Activated CD8-positive, alpha-beta memory T cell treated with anti-CD3 and anti-CD28 coated beads, Interleukin-2, amount 50 U/mL, for 48 hours (primary cell): ENCODE measurements at regions not wholly inside any gene's neighbourhood (a gene's known extent, or its start where the extent isn't known, plus 50 kb on each side); places are given as distances from the start of the nearest gene placed in this dataset.

Experiments used
- DNase-seq: peaks from one replicate; pipeline ENCODE4 v3.0.0-alpha.2; 2020

DNA sequence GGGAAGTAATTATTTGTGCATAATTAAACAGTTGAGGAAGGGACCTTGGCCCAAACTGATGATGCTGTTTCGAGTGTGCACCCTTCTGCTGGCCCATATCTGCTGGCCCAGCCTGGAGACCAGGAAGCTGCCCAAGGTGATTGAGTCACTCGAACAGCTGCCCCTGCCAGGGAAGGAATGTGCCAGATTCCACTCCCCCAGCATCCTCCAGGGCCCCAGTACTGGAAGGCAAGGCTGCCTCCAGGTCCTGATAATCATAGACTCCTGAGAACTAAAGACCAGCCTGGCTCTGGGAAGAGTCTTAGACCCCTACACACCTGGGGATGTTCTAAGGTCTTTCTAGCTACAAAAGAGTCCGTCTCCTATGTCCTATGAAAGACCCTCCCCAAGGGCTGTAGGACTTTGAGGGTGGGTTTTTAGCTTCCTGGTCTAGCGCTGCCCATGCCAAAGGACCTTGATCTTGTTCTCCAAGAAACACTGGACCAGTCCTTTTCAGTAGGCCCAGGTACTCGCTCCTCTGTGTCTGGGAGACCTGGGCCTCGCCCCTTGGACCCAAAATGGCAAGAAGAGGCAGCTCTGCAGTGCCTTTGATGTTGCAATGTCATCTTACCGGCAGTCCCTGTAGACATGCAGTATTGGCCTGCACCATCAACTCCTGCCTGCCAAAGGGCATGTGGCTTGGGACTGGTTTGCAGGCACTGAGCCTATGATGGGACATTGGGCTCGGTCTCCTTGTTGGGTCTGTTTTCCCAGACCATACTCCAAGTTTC, 103.2 kb upstream of the GPR26 start:
- DNase-seq: peak; percentile 18

DNA sequence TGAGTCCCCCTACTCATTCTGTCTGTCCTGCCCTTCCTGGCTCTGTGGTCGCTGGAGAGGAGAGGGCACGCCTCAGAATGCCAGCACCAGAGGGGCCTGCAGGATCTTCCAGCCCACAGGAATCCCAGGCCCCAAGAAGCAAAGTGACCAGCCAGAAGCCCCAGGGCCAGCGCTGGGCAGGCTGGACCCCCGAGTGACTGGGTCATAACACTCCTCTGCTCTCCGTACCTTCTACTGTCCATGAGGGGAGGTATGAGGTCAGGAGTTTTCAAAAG, 102.6 kb upstream of the GPR26 start:
- DNase-seq: no peak

DNA sequence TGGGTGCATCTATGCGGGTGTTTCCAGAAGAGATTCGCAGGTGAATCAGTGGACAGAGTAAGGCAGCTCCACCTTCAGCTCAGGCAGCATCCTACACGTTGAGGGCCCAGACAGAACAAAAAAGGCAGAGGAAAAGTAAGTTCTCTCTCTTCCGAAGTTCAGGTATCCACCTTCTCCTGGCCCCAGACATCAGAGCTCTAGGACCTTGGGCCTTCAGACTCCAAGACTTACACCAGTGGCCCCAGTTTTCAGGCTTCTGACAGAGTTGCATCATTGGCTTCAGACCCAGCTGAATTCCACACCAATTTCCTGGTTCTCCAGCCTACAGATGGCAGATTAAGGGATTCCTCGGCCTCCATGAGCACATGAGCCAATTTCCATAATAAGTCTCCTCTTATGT, 102.2 kb upstream of the GPR26 start:
- peak; percentile 25 for DNase-seq

DNA sequence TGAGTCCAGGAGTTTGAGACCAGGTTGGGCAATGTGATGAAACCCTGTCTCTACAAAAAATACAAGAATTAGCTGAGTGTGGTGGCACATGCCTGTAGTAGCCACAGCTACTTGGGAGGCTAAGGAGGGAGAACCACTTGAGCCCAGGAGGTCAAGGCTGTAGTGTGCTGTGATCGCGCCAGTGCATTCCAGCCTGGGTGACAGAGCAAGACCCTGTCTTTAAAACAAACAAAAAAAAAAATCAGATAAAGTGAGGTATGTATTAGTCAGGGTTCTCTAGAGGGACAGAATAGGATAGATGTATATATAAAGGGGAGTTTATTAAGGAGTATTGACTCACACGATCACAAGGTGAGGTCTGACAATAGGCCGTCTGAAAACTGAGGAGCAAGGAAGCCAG, 101.5 kb upstream of the GPR26 start:
- peak; percentile 7 for DNase-seq

DNA sequence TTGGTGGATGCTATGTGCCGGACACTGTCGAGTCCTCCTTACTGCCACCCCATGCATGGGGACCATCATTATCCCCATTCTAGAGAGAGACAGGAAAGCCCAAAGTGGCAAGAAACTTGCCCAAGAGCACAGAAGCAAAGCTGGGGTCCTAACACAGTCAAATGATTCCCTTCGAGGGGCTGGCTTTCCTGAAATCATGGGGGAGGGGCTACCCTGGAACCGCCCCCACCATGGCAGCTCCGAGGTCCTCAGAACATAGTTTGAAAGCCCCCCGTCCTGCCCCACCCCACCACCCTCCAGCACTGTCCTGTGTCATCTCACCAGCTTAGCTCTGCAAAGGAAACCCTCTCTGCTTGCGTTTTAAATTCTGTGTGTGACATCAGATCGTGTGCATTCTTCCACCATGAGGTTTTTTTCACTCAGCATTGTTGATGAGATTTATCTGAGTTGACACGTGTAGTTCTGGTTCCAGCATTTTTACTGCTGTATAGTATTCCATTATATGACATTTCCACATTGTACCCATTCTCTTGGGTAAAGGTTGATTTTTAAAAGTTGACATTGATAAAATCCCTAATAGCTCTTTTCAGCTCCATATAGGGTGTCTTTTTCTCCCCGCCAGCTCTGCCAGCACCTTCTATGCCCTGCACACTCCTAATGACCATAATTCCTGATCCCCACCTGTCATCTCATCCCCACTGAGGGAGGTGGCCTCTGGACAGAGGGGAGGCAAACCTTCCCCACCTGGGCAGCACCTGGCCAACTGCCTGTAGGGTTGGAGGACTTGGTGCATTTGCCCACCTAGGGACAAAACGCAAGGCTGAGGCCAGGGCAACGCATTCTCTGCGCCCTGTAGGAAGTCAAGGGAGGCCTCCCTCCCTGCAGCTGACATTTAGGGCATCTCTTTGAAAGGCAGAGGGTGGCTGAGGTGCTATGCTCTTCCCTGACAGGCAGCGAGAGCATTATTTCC, 100.2 kb upstream of the GPR26 start:
- peak; percentile 23 for DNase-seq

DNA sequence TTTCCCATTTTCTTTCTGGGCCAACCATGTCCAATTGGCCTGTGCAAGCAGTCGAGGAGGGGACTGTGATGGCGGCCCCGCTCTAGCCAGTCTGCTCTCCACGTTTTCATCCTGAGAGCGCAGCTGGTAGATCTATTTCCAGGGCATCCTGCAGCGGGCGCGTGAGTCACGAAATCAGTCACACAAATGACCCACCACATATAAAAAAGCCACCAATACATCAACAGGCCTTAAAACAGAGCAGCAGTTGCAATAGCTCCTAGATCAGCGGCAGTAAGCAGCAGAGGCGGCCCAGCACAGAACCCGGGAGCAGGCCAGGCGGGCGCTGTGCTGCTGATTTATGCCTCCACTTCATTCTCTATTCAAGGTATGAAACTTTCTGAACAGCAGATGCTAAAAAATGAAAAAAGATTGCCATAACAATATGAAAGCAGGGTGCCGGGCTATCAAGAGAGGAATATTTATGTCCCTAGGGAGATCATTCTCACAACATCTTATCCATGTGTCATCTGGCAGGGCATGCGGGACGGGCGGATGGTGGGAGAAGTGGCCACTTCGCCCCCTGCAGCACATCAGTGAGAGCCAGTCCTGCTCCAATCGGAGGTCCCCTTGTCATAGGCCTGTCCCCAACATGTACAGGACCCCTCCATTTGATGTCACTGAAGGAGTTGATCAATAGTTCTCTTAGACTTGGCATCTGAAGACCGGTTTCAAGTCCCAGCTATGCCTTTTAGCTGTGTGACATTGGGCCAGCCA, 98.0 kb upstream of the GPR26 start:
- DNase-seq: peak; percentile 4

DNA sequence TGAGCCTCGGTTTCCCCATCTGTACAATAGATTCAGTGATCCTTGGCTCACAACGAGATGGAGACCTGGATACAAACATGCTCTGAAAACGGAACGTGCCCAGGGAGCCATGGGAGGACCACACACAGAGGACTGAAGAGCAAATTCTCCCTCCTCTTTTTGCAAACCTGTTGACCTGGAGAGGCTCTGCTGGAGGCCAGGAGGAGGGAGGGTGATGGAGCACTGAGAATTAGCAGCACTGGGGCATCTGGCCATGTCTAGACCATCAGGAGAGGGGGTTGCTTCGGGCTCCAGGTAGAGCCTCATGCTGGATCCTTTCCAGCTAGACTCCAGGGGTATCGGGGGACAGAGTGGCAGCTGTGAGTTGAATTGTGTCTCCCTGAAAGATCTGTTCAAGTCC, 97.4 kb upstream of the GPR26 start:
- DNase-seq: peak; percentile 13

DNA sequence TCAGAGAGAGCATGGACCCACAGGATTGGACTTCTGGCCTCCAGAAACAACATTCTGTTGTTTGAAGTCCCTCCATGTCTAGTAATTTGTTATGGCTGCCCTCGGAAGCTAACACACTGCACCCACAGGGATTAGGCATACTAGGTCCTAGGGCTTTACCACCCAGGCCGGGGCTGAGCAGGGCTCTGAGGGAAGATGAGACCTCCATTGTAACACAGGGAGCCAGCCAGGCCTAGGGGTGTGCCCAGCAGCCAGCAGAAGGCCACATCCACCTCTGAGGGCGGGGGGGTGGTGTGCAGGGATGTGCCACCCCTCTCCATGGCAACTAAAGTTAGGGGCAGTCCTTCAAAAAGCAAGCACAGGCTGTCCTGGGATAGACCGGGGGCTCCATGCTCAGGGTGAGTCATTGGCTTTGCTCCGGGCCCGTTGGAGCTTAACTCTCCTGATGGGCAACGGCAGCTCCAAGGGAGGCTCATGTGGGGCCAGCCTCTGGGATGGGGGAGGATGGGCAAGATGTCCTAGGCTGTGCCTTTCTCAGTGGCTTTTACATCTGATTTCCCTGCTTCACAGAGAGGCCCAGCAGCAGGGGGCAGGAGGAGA, 96.6 kb upstream of the GPR26 start:
- no peak for DNase-seq

DNA sequence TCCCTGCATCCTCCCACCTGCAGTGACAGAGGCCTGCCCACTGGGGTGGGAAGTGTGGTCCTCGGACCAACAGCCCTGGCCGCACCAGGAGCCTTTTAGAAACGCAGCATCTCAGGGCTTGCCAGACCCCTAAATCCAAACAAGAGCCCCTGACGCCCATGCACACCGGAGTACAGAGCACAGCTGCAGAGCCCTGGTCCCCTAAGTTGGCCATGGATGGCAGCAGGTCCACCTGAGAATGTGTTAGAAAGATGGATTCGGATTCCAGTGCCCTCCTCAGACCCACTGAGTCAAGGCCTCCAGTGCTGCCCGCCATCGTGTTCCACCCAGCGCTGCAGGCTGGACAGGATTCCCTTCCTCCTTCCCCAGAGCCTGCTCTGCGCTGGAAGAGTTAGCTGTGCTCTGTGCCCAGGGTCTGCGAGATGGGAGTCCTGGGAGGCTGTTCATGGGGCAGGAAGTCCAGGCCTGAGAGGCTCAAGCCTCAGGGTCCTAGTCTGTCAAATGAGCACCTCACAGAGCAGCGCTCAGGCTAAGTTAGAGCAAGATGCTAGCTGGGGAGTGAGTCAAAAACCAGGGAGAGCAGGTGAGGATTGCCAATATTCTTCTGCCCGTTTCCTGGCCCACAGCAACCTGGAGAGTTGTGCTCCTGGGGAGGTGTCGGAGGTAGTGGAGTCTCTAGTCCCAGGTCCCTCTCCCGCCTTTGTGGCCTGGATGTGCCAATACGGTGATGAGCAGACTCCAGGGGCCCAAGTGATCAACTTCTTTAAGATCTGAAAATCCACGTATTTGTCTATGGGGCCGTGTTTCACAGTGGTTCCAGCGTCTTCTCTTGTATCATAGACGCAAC, 95.9 kb upstream of the GPR26 start:
- peak; percentile 29 for DNase-seq

DNA sequence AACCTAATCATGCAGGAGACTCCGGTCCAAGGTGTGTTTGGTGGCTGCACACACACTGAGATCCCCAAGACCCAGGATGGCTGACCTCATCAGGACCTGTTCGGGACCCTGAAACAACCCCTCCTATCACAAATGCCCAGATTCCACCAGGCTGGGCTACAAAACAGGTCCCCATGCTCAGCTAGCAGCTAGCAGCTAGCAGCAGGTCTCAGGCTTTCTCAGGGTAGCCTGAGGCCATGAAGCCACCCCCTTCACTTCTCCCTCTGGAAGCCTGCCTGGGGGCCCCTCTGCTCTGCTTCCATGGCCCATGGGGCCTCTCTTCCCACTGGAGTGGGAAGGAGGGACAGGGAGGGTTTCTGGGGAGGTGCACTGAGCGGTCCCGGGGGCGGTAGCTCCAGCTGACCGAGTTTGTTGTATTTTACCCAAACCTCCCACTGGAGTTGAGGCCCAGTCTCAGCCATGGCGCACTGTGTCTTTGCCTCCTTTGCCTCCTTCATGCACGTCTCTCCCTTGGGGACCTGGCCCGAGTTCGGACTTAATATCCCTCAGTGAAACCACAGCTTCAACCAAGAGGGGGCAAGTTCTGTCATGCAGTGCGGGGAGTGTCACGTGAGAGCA, 95.1 kb upstream of the GPR26 start:
- DNase-seq: peak; percentile 33

DNA sequence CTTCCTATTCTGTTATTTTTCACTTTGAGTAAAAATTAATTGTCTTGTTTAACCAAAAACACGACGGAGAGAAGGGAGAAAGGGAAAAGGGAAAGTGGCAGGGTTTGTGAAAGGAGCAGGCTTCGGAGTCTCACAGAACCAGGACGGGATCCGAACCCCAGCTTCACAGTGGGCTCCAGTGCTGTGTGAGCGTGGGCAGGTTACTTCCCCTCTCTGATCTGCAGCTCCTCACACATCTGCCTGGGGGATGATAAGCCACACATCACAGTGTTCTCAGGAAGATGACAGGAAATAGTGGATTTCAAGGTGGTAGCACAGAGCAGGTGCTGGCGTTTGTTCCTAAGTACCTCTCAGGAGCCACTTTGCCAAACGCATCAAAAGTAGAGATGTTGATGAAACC, 94.2 kb upstream of the GPR26 start:
- no peak for DNase-seq

DNA sequence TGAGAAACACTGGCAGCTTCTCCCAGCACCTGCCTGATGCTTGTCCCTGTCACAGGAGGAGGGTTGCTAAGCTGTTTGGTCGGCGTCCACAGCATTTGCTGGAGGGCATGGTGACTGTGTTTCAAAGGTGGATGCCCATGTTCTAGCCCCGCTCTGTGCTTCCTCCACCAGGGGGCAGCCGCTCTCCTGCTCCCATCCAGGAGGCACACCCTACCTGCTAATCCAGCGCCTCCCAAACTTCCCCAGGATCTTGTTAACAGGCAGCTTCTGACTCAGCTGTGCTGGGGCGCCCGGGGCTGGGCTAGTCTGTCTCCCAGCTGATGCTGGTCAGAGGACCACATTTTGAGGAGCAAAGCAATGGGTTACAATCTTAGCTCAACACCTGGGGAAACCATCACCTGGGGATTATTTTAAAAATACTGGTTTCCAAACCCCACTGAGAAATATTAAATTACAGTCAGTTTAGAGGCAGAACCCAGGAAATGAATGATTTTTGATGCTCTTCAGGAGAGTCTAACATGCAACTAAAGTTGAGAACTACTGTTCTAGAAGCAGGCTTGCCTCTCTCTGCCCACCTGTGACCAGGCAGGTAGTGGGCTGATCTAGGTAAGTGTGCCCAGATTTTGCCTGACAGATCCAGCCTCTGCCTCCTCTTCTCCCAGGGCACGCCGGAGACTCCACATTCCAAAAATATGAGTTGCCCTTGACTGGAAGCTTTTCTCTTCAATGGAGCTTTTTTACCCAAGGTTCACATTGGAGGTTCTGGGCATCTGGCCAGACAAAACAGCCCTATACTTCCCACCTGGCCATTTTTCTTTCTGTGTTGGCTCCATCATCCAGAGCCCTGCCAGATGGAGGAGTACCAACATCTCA, 92.7 kb upstream of the GPR26 start:
- peak; percentile 74 for DNase-seq

DNA sequence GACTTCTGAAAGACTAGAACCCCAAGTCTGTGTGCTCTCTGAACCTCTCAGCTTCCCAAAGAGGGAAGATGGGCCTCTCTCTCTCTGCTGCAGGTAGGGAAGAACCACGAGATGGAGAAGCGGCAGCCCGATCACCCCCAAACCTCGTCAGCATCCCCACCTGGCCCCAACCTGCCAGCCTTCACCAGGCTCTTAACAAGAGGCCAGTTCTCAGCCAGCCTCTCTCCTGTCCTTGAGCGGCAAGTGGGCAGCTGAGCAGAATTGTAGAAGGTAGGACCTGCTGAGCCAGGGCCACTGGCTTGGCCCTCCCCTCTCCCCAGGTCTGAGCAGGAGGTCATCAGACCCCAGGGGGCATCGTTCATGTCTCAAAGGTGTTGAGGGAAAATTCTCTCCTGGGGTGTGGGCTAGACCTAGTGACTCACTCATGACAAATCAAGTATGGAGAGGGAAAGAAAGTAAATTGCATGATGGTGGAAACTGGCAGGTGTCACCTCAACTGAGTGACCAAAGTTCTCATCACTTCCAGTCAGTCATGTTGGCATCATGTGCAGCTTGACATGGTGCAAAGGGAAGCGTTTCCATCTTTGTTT, 92.0 kb upstream of the GPR26 start:
- no peak for DNase-seq

DNA sequence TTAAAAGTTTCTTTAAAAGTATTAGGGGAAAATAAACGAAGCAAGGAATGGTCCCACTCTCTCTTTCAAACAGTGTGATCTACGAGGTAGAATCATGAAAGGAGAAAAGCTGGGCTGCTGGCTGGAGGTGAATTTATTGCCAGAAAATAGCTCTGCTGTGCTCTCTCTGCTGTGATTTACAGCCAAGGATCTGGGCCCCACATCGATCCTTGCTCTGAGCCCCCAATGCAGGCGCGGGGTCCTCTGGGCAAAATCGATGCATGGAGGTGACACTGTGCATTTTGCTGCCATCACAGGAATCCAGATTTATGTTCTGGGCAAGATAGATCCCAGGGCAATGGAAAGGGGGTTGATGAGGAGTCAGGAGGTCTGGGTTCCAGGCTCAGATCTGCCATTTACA, 91.0 kb upstream of the GPR26 start:
- DNase-seq: no peak

DNA sequence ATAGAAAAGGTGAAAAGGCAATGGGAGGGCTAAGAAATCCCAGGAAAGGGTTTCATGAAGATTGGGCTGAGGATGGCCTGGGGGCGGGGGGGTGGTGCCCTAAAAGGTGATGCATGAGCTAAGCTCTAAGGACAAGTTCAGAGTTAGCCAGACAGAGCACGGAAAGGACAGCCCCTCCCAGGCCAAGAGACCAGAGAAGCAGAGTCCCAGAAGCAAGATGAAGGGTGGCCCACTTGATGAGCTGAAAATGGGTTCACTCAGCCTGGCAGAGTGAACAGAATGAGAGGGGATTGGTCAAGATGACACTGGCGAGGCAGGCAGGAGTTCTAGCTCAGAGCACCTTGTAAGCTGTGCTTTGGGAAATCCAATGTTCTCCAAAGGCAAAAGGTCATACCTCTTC, 89.4 kb upstream of the GPR26 start:
- DNase-seq: peak; percentile 29

DNA sequence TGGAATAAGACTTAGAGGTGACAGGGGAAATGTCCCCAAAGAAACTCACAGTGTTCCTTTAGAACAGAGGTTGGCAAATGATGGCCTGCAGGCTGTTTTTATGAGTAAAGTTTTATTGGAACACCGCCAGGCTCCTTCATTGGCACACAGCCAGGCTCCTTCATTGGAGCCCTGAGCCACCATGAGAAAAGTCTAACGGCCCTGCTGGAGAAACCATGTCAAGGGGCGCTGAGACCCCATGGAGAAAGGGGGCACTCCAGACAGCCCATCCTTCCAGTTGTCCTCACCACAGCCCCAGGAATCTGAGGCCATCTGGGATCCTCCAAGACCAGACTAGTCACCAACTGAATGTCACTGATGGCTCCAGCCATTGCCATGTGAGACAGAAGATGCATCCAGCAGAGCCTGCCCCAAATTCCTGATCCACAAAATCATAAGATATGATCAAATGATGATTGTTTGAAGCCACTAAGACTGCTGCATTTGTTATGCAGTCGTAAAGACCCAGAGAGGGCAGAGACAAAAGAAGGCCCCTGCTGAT, 88.2 kb upstream of the GPR26 start:
- peak; percentile 13 for DNase-seq

DNA sequence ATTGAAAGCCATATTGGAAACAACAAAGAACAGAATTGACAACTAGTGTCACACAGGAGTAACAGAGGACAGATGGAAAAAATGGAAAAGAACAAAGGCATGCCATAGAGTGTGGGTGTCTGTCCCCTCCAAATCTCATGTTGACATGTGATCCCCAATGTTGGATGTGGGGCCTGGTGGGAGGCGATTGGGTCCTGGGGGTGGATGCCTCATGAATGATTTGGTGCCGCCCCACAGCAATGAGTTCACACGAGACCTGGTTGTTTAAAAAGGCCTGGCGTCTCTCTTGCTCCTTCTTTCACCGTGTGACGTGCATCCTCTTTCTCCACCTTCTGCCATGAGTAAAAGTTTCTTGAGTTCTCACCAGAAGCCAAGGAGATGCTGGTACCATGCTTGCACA, 87.4 kb upstream of the GPR26 start:
- DNase-seq: peak; percentile 8

DNA sequence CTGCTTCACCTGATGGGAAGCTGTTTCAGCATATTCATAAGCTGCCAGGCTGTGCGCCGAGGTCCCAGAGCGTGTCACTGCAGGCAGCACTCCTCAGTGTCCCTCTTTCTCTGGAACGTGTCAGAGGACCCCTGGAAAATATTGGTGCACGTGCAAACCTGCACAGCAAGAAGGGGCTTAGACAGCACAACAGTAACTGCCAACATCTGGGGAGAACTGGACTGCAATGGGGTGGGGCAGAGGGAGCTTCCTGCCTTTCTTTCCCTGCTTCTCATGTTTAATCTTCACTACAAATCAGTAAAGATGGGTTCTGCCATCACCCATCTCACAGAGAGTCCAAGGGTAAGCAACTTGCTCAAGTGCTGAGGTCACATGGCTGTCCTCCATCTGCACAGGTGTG, 86.5 kb upstream of the GPR26 start:
- peak; percentile 10 for DNase-seq

DNA sequence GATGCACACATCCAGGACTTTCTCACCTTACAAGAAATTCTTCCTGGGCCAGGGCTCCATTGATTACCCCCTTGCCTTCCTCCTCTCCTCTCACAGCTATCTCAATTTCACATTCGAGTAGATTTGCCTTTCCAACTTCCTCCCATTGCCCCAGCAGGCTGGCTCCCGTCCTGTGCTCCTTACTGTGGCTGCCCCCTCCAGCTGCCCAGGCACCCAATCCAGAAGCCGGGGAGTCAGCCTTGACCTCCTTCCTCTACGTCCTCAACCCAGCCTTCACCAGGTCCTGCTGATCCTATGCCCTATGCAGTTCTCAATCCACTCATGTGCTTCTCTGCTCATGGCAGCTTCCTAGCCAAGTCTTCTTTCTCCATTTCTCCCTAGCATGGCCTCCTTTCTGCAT, 85.7 kb upstream of the GPR26 start:
- peak; percentile 25 for DNase-seq

DNA sequence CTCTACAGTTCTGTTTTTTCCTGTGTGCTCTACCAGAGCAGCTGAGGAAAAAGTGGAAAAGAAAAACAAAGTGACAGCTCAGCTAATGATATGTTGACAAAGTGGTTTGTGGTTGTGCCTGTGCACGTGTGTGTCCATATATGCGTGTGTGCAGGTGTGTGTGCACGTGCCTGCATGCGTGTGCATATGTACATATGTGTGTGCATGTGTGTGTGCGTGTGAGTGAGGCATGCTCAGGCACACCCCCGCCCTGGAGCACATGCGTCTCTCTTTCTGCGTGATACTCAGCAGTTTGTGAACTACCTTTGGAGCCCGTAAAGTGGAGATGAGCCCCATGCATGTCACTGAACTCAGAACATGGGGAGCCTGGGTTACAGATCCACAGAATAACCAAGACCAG, 84.5 kb upstream of the GPR26 start:
- no peak for DNase-seq
